ENCODE measurements at regions not wholly inside any gene's neighbourhood (a gene's known extent, or its start where the extent isn't known, plus 50 kb on each side); places are given as distances from the start of the nearest gene placed in this dataset.

GRCh38 chr7:124403112-124403511 is 362.5 kb downstream of the GPR37 start:
- Mint-ChIP-seq H3K4me3 (no peak overlapping the region), H3K36me3 (ENCODE audit: low read depth) (no peaks in the 10 kb centered on the region), H3K4me1 (no peaks in the 10 kb centered on the region), H3K27ac (no peak overlapping the region), H3K27me3 (no peaks in the 10 kb centered on the region), H3K9me3 (peaks cover 24% of the 10 kb centered on the region)
- no peak for ATAC-seq (replicated peaks)

DNA sequence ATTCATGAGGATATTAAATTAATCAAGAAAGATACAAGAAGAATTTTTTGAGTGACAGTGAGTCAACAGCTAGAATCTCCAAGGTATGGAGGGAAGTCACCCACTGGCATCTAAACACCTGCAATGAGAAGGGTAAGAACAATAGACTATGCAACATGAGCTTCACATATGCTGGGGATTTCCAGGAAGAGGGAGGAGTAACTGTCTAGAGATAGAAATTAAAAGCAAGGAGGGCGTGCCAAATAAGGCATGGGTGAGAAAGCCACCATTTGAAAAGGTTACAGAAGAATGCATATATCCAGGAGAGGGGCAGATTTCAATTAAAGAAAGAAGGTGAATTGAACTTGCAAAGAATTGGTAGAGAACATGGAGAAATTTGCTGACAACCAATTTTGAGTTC is 365.7 kb downstream of the GPR37 start:
- Mint-ChIP-seq H3K9me3 (peaks cover 25% of the 10 kb centered on the region), H3K27me3 (no peaks in the 10 kb centered on the region), H3K4me1 (no peaks in the 10 kb centered on the region), H3K27ac (no peak overlapping the region), H3K4me3 (no peak overlapping the region), H3K36me3 (ENCODE audit: low read depth) (no peaks in the 10 kb centered on the region)
- ATAC-seq (replicated peaks), result no peak

DNA sequence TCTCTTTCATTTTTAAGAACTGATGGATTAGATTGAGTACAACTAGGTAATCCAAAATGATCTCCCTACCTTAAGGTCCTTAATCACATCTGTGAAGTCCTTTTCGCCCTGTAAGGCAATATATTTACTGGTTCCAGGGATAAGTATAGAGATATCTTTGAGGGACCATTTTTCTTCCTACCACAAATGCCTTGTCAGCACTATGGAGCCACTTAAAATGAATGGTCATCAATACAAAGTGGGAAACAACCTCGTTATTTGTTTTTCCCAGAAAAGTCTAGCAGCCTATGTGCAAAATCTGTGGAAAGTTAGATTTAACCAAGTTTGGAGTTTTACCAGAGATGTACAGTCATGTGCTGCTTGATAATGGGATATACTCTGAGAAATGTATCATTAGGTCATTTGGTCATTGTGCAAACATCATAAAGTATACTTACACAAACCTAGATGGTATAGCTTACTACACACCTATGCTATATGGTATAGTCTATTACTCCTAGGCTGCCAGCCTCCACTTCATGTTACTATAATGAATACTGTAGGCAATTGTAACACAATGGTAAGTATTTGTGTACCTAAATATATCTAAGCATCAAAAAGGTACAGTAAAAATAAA is 366.2 kb upstream of the TMEM229A start:
- Mint-ChIP-seq H3K4me1 (no peaks in the 10 kb centered on the region), H3K4me3 (no peak overlapping the region), H3K27me3 (no peaks in the 10 kb centered on the region), H3K9me3 (peaks cover 25% of the 10 kb centered on the region), H3K36me3 (ENCODE audit: low read depth) (no peaks in the 10 kb centered on the region), H3K27ac (no peak overlapping the region)
- no peak for ATAC-seq (replicated peaks)

DNA sequence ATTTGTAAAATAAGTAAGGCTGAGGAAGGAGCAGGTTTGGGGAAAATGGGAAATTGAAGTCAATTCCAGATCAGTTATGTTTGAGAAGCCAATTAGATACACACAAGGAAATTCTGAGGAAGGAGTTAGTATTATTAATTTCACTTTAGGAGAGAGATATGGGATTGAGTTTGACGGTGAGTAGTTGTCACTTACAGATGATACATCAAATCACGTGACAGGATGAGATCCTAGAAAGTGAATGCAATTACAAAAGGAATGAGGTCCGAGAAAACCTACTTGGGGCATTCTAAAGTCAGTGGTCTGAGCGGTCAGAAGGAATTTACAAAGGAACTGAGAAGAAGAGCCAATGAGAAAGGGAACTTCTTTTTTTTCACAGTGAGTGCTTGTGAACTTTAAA is 364.3 kb upstream of the TMEM229A start:
- ATAC-seq (replicated peaks), result no peak
- Mint-ChIP-seq H3K27ac (no peak overlapping the region), H3K4me1 (no peaks in the 10 kb centered on the region), H3K36me3 (ENCODE audit: low read depth) (no peaks in the 10 kb centered on the region), H3K9me3 (peaks cover 20% of the 10 kb centered on the region), H3K27me3 (no peaks in the 10 kb centered on the region), H3K4me3 (no peak overlapping the region)

GRCh38 chr7:124390301-124390700 is 357.4 kb upstream of the TMEM229A start:
- H3K4me3 Mint-ChIP-seq, result no peak overlapping the region
- ATAC-seq (replicated peaks), result no peak
- no peaks in the 10 kb centered on the region for H3K36me3 Mint-ChIP-seq (ENCODE audit: low read depth)
- no peaks in the 10 kb centered on the region for H3K4me1 Mint-ChIP-seq
- H3K9me3 Mint-ChIP-seq, result no peaks in the 10 kb centered on the region
- H3K27me3 Mint-ChIP-seq, result no peaks in the 10 kb centered on the region
- no peak overlapping the region for H3K27ac Mint-ChIP-seq

- no peak for ATAC-seq (replicated peaks)
- no peaks in the 10 kb centered on the region for H3K27me3 Mint-ChIP-seq
- H3K27ac Mint-ChIP-seq, result no peak overlapping the region
- no peaks in the 10 kb centered on the region for H3K9me3 Mint-ChIP-seq
- H3K4me1 Mint-ChIP-seq, result no peaks in the 10 kb centered on the region
- no peaks in the 10 kb centered on the region for H3K36me3 Mint-ChIP-seq (ENCODE audit: low read depth)
- H3K4me3 Mint-ChIP-seq, result no peak overlapping the region
These were observed 355.9 kb upstream of the TMEM229A start for GRCh38 chr7:124388751-124389150.

- Mint-ChIP-seq H3K9me3 (peaks cover 10% of the 10 kb centered on the region), H3K4me3 (no peak overlapping the region), H3K36me3 (ENCODE audit: low read depth) (no peaks in the 10 kb centered on the region), H3K27ac (no peak overlapping the region), H3K4me1 (no peaks in the 10 kb centered on the region), H3K27me3 (no peaks in the 10 kb centered on the region)
- no peak for ATAC-seq (replicated peaks)
These were observed 354.2 kb upstream of the TMEM229A start for GRCh38 chr7:124387056-124387455.

- peaks cover 18% of the 10 kb centered on the region for H3K9me3 Mint-ChIP-seq
- H3K36me3 Mint-ChIP-seq (ENCODE audit: low read depth), result no peaks in the 10 kb centered on the region
- H3K4me3 Mint-ChIP-seq, result no peak overlapping the region
- H3K27me3 Mint-ChIP-seq, result no peaks in the 10 kb centered on the region
- ATAC-seq (replicated peaks), result no peak
- no peak overlapping the region for H3K27ac Mint-ChIP-seq
- no peaks in the 10 kb centered on the region for H3K4me1 Mint-ChIP-seq
These were observed 346.4 kb upstream of the TMEM229A start for GRCh38 chr7:124379296-124379695.

- ATAC-seq (replicated peaks), result no peak
- Mint-ChIP-seq H3K4me3 (no peak overlapping the region), H3K27ac (no peak overlapping the region), H3K36me3 (ENCODE audit: low read depth) (no peaks in the 10 kb centered on the region), H3K9me3 (peaks cover 7% of the 10 kb centered on the region), H3K27me3 (no peaks in the 10 kb centered on the region), H3K4me1 (no peaks in the 10 kb centered on the region)
These were observed 343.2 kb upstream of the TMEM229A start for GRCh38 chr7:124376111-124376510.

DNA sequence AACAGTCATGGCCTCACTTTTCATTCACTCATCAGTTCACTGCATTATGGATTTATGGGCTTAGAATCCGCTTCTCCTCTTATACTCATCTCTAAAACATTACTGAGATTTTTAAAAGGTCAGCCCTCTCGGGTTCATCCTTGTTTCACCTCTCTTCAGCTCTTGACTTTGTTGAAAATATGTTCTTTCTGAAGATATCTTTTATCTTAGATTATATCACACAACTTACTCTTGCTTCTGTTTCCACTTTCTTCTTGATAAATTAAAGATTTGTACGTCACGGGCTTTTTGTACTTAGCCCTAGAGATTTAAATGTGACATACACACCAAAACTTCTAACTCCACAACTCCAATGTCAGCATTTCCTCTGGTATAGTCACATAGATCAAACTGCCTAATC is 342.5 kb upstream of the TMEM229A start:
- no peak overlapping the region for H3K27ac Mint-ChIP-seq
- H3K36me3 Mint-ChIP-seq (ENCODE audit: low read depth), result no peaks in the 10 kb centered on the region
- no peak for ATAC-seq (replicated peaks)
- H3K9me3 Mint-ChIP-seq, result peaks cover 3% of the 10 kb centered on the region
- H3K27me3 Mint-ChIP-seq, result no peaks in the 10 kb centered on the region
- no peaks in the 10 kb centered on the region for H3K4me1 Mint-ChIP-seq
- no peak overlapping the region for H3K4me3 Mint-ChIP-seq

DNA sequence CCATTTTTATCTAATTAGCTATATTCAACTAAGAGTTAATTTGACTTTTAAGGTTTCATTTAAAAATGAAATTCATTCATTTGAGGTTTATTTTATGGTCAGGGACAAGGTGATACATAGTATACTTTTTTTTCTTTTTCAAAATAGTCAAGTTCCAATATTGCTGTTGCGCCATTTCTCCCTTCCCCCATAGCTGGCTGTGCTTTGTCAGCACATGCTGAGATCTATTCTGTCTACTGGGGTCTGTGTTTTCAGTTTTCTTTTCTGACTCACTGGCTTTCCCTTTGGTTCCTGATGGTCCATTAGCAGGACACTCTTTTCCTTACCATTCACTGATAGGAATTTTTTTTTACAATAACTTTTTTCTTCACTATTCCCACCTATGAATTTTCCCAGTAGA is 336.4 kb upstream of the TMEM229A start:
- Mint-ChIP-seq H3K9me3 (peaks cover 5% of the 10 kb centered on the region), H3K36me3 (ENCODE audit: low read depth) (no peaks in the 10 kb centered on the region), H3K4me1 (no peaks in the 10 kb centered on the region), H3K4me3 (no peak overlapping the region), H3K27ac (no peak overlapping the region), H3K27me3 (no peaks in the 10 kb centered on the region)
- ATAC-seq (replicated peaks), result no peak

GRCh38 chr7:124366118-124366517 is 333.3 kb upstream of the TMEM229A start:
- ATAC-seq (replicated peaks), result no peak
- H3K27me3 Mint-ChIP-seq, result no peaks in the 10 kb centered on the region
- H3K4me3 Mint-ChIP-seq, result no peak overlapping the region
- no peak overlapping the region for H3K27ac Mint-ChIP-seq
- no peaks in the 10 kb centered on the region for H3K4me1 Mint-ChIP-seq
- H3K36me3 Mint-ChIP-seq (ENCODE audit: low read depth), result no peaks in the 10 kb centered on the region
- H3K9me3 Mint-ChIP-seq, result peaks cover 11% of the 10 kb centered on the region

DNA sequence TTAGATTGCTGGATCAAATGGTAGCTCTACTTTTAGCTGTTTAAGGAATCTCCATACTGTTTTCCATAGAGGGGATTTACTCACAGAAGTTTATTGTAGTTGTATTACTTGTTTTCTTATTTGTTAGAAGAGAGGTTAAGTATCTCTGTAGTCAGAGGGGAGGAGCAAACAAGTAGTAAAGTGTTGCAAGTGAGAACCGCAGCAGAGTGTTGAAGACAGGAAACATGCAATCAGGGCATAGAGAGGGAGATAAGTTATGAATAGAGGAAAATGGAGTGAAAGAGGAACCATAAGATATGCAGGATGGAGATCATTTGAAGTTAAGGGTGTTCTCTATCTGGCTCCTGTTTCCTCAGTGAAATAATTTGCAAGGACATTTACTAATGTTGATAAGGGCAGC is 331.4 kb upstream of the TMEM229A start:
- H3K4me1 Mint-ChIP-seq, result no peaks in the 10 kb centered on the region
- H3K9me3 Mint-ChIP-seq, result peaks cover 14% of the 10 kb centered on the region
- ATAC-seq (replicated peaks), result no peak
- H3K27me3 Mint-ChIP-seq, result no peaks in the 10 kb centered on the region
- no peaks in the 10 kb centered on the region for H3K36me3 Mint-ChIP-seq (ENCODE audit: low read depth)
- H3K4me3 Mint-ChIP-seq, result no peak overlapping the region
- no peak overlapping the region for H3K27ac Mint-ChIP-seq

DNA sequence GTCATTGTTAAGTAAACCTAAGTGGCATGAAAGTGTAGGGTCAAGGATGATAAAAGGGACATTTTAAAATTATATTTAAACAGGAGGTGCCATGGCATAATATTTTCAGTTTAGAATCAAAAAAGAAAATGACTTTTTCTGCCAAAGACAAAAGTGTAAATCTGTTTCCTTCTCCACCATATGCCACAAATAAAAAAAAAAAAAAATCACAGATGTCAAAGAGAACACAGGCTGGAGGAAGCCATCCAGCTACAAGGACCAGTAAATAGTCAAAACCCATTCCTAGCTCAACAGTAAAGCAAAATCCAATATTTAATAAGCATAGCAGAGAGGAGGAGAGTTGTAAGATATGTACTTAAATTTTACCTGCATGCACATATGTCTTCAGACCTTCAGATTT is 321.3 kb upstream of the TMEM229A start:
- ATAC-seq (replicated peaks), result no peak
- no peaks in the 10 kb centered on the region for H3K9me3 Mint-ChIP-seq
- no peaks in the 10 kb centered on the region for H3K4me1 Mint-ChIP-seq
- H3K36me3 Mint-ChIP-seq (ENCODE audit: low read depth), result no peaks in the 10 kb centered on the region
- no peaks in the 10 kb centered on the region for H3K27me3 Mint-ChIP-seq
- no peak overlapping the region for H3K27ac Mint-ChIP-seq
- H3K4me3 Mint-ChIP-seq, result no peak overlapping the region

DNA sequence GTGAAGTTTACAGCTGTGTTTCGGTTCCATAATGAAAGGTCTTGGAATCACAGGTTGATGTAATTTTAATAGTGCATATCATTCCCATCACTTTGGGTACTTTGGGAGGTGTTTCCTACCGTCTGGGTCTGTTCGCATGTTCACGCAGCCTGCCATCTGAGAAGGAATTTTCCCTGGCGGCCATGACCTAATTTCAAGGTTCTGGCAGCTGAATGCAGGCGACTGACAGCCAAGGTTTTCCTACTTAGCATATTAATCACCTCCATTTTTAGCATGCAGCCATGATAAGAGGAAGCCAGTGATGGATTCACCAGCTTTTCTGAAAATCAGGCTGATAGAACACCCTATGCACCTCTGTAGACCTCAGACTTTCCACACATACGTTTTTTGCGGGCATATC is 319.1 kb upstream of the TMEM229A start:
- Mint-ChIP-seq H3K9me3 (peaks cover 6% of the 10 kb centered on the region), H3K27me3 (no peaks in the 10 kb centered on the region), H3K4me3 (no peak overlapping the region), H3K4me1 (no peaks in the 10 kb centered on the region), H3K36me3 (ENCODE audit: low read depth) (no peaks in the 10 kb centered on the region), H3K27ac (no peak overlapping the region)
- ATAC-seq (replicated peaks), result no peak

DNA sequence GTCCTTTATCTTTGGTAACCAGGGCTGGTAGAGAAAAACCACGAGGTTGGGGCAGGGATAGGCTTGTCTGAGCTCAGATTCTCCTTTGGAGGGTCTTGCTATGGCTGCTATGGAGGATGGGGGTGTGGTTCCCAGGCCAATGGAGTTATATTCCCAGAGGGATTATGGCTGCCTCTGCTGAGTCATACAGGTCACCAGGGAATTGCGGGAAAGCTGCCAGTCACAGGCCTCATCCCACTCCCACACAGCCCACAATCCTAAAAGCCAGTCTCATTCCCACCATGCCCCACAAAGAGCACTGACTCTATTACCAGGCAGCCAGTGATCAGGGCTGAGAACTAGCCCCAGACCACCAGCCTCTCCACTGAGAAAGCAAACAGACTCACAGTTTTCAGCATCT is 316.6 kb upstream of the TMEM229A start:
- Mint-ChIP-seq H3K27ac (no peak overlapping the region), H3K4me3 (no peak overlapping the region), H3K9me3 (peaks cover 18% of the 10 kb centered on the region), H3K4me1 (no peaks in the 10 kb centered on the region), H3K36me3 (ENCODE audit: low read depth) (no peaks in the 10 kb centered on the region), H3K27me3 (no peaks in the 10 kb centered on the region)
- ATAC-seq (replicated peaks), result no peak

Measured in activated T-helper 17 cell treated with anti-CD3 and anti-CD28 coated beads, Interleukin-2, amount 50 U/mL, for 72 hours (primary cell).